Ovary (tissue), 7 donors: ENCODE measurements at regions not wholly inside any gene's neighbourhood (a gene's known extent, or its start where the extent isn't known, plus 50 kb on each side); places are given as distances from the start of the nearest gene placed in this dataset.
"Not testable (repeated sequence)": the region's sequence is repeated elsewhere in the genome, so short reads cannot be mapped to it uniquely, and the experiment has no call there.

ENCODE experiments used
- DNase-seq, 5 donors: peaks; one replicate each; pipeline ENCODE4 v3.0.0-alpha.2; 2019 to 2020
- H3K27ac ChIP-seq, 2 donors: fragments of 200-600 bp; one replicate each; pipeline versions ENCODE4 v1.5.1 to v1.8.0; 2019 to 2022
- H3K27me3 ChIP-seq: fragments of 200-600 bp; one replicate; pipeline ENCODE4 v1.8.0; 2022
- H3K36me3 ChIP-seq: fragments of 200-600 bp; sonication (generic); one replicate; pipeline ENCODE4 v1.5.1; 2019
- H3K4me1 ChIP-seq: one replicate; pipeline ENCODE4 v1.8.1; 2013; ENCODE audit warnings: mild to moderate bottlenecking, moderate library complexity; ENCODE audit not compliant: insufficient read depth
- H3K4me3 ChIP-seq: fragments of 200-600 bp; sonication (generic); one replicate; pipeline ENCODE4 v1.5.1; 2017
- H3K9me3 ChIP-seq, 2 donors: fragments of 200-600 bp in 1 of 2; sonication (generic) in 1 of 2; one replicate each; pipeline versions ENCODE4 v1.5.1 to v1.8.1; 2013 to 2019; ENCODE audit warnings: mild to moderate bottlenecking in 1 of 2, moderate library complexity in 1 of 2
- EP300 ChIP-seq: sonication (generic); formaldehyde crosslinking; IDR thresholded peaks from one replicate; pipeline ENCODE4 v1.6.1; 2017; ENCODE audit warnings: antibody characterized with exemption
- POLR2A ChIP-seq: fragments of 450-650 bp; IDR thresholded peaks from one replicate; pipeline ENCODE4 v1.6.1; 2017; ENCODE audit warnings: antibody characterized with exemption, mild to moderate bottlenecking, moderate library complexity
- WGBS, 3 donors: extraction: QIAGEN DNeasy Blood & Tissue Kit in 1 of 3; methylation state at CpG; one replicate each; pipeline versions ENCODE4 v1.1.5 to v1.1.7; 2013 to 2017; 5-methylcytosine and 5-hydroxymethylcytosine counted together
- intact Hi-C, 4 donors: fragments of 100-400 bp; cut with DNase I; formaldehyde crosslinking; loops; one replicate each; pipeline versions ENCODE4 v1.11.0 to v1.15.1; 2022 to 2023
- TF ChIP-seq, protein P1 (sequence below), 3 donors: fragments of 450-650 bp in 2 of 3; fragments of 200-600 bp in 1 of 3; IDR thresholded peaks; one replicate each; pipeline versions ENCODE4 v1.5.1 to v1.8.0; 2016 to 2022; ENCODE audit warnings: antibody characterized with exemption in 3 of 3, mild to moderate bottlenecking in 1 of 3
- donor health status: DM: no; HTN: no; CAD: no; lungs with moderate emphysema.
- donor health status: DM: no; HTN: no; CAD: no.
- donor health status: Bipolar disorder and iron deficiency.
- donor health status: DM: no; HTN: no; CAD: no.
- donor health status: DM: yes; HTN: yes; CAD: no.

DNA sequence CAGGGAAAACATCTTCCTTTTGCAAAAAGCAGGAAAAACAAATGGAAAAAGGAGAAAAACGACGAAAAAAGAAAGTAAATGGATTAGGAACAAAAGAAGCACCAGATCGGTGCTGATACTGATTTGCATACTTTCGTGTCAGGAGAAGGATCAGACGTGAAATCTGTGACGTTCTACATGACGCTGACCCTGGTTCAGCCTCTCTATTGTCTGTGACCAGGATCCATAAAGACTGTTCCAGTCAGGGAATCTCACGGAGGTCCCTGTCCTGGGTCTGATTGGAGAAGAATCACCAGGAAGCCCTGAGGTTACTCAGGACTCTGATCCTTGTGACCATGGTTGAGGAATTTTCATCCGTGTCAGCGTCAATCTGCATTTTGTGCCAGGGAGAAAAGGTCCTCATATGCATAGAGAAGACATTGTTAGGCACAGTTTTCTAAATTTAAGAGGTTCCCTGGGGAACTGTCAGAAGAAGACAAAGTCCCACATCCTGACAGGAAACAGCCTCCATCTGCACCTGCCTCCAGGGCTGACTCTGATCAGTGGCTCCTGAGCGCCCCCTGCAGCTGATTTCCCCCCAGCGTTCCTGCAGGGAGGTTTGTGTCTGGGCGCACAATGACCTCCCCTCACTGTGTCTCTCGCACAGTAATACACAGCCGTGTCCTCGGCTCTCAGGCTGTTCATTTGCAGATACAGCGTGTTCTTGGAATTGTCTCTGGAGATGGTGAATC lies 832.9 kb downstream of the TMEM121 start:
- H3K4me1 ChIP-seq, H3K36me3 ChIP-seq, H3K27ac ChIP-seq, intact Hi-C loops, DNase-seq, H3K4me3 ChIP-seq, H3K27me3 ChIP-seq, H3K9me3 ChIP-seq: not testable (repeated sequence)
- WGBS, 3 donors = 42 to 56% (median 50%) methylated on average over 10 to 17 of the region's 17 CpGs

DNA sequence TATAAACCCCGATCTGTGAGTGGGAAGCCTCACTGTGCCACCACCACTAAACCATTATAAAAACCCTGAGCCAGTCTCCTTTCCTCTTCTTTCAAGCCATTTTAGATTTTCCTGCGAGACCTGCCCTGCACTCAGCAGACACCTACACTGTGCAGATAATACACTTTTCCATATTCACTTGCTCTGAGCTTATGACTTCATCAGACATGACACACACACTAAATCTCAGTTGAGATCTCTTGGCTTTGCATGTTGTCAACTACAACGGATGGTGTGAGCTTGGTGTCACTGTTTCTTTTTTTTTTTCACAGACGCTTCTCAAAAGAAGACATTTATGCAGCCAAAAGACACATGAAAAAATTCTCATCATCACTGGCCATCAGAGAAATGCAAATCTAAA lies 839.0 kb downstream of the TMEM121 start:
- H3K27ac ChIP-seq, H3K36me3 ChIP-seq, H3K4me1 ChIP-seq, intact Hi-C loops, H3K27me3 ChIP-seq, H3K9me3 ChIP-seq, H3K4me3 ChIP-seq, DNase-seq: not testable (repeated sequence)
- 31 to 42% (median 37%) methylated on average over 2 of the region's 4 CpGs for WGBS, 3 donors

DNA sequence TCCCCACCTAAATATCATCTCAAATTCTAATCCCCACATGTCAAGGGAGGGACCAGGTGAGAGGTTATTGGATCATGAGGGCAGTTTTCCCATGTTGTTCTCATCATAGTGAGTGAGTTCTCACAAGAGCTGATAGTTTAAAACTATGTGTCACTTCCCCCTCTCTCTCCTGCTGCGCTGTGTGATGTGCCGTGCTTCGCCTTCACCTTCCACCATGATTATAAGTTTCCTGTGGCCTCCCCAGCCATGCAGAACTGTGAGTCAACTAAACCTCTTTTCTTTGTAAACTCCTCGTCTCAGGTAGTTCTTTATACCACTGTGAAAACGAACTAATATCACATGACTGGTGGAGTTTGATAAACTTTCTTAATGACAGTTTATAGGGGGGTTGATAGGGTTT lies 839.5 kb downstream of the TMEM121 start:
- H3K36me3 ChIP-seq, H3K27me3 ChIP-seq, H3K4me3 ChIP-seq, DNase-seq, H3K4me1 ChIP-seq, intact Hi-C loops, H3K27ac ChIP-seq, H3K9me3 ChIP-seq: not testable (repeated sequence)
- 33 to 35% (median 34%) methylated on average over 5 of the region's 5 CpGs for WGBS, 3 donors

DNA sequence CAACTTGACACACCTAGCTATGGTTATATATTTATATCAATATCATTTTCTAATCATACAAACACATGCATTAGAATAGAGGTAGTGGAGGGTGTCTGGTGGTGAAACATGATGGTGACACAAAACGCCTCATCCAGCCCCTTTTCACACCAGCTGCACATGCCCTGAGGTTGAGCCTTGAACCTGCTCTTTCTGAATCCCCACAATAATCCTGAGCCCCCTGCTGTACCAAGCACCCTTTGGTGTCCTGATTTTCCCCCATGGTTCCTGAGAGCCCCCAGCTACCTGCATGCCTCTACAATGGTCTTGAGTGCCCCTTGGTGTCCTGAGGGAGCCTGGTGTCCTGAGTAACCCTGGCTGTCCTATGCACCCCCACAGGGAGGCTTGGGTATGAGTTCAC lies 840.6 kb downstream of the TMEM121 start:
- 24 to 45% (median 40%) methylated on average over 1 of the region's 1 CpG for WGBS, 3 donors
- H3K4me3 ChIP-seq, H3K27ac ChIP-seq, H3K4me1 ChIP-seq, H3K27me3 ChIP-seq, intact Hi-C loops, DNase-seq, H3K9me3 ChIP-seq, H3K36me3 ChIP-seq: not testable (repeated sequence)

DNA sequence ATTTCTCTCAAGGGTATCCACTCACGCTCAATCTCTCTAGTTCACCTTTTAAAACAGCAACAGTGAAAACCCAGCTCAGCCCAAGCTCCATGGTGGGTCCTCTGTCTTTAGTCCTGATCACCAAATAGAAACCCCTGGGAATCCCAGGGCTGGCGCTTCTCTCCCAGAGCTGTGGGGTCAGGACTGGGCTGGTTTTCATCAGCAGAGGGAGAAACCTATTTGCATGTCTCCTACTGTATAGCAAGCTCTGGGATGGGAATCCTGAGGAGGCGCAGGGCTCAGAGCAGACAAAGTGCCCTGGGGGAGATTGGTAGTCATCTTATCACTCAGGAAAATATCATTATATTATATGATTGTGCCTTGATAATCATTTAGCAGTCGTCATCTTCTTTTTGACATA lies 843.1 kb downstream of the TMEM121 start:
- H3K4me1 ChIP-seq, H3K27ac ChIP-seq, H3K27me3 ChIP-seq, intact Hi-C loops, DNase-seq, H3K36me3 ChIP-seq, H3K9me3 ChIP-seq, H3K4me3 ChIP-seq: not testable (repeated sequence)
- 34 to 52% (median 35%) methylated on average over 3 of the region's 4 CpGs for WGBS, 3 donors

DNA sequence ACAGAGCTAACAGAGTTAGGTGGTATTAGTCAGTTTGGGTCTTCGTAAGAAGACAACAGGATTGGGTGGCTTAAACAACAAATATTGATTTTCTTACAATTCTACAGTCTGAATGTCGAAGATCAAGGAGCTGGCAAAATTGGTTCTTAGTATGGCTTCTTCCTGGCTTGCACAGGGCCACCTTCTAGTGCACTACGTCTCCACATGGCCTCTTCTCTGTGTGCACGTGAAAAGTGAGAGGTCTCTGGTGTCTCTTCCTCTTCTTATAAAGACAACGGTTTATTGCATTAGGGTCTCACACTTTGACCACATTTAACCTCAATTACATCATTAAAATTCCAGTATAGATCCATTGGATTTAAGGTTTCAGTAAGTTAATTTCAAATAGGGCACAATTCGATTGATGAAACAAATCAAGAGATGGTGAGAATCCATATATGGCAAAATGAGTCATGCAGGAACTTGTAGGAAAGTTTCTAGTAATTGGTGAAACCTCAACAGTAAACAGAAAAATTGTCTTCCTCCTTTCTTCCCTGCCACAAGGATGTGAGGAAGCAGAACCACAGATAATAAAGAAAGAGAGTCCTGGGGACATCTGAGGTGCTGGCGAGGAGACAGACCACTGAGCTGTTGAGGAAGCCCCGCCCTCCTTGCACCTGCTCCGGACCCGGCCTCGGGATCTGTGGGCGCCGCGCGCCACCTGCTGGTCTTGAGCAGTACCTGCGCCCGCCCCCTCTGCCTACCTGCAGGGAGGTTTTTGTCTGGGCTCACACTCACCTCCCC lies 846.7 kb downstream of the TMEM121 start:
- intact Hi-C loops = no loop called here

DNA sequence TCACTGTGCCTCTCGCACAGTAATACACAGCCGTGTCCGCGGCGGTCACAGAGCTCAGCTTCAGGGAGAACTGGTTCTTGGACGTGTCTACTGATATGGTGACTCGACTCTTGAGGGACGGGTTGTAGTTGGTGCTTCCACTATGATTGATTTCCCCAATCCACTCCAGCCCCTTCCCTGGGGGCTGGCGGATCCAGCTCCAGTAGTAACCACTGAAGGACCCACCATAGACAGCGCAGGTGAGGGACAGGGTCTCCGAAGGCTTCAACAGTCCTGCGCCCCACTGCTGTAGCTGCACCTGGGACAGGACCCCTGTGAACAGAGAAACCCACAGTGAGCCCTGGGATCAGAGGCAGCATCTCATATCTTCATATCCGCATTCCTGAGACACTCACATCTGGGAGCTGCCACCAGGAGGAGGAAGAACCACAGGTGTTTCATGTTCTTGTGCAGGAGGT lies 847.3 kb downstream of the TMEM121 start:
- H3K4me1 ChIP-seq, DNase-seq, H3K9me3 ChIP-seq, H3K4me3 ChIP-seq, H3K36me3 ChIP-seq, H3K27me3 ChIP-seq, H3K27ac ChIP-seq, intact Hi-C loops: not testable (repeated sequence)
- 46 to 63% (median 59%) methylated on average over 13 of the region's 13 CpGs for WGBS, 3 donors

More for the DNA sequence above, 846.7 kb downstream of the TMEM121 start:
- H3K27ac ChIP-seq = no peak overlapping the region
- no peaks in the 10 kb centered on the region for H3K4me1 ChIP-seq
- no peaks in the 10 kb centered on the region for H3K9me3 ChIP-seq
- H3K36me3 ChIP-seq = no peaks in the 10 kb centered on the region
- 23 to 32% (median 30%) methylated on average over 17 of the region's 17 CpGs for WGBS, 3 donors
- no peaks in the 10 kb centered on the region for H3K27me3 ChIP-seq
- TF ChIP-seq, protein P1, sequence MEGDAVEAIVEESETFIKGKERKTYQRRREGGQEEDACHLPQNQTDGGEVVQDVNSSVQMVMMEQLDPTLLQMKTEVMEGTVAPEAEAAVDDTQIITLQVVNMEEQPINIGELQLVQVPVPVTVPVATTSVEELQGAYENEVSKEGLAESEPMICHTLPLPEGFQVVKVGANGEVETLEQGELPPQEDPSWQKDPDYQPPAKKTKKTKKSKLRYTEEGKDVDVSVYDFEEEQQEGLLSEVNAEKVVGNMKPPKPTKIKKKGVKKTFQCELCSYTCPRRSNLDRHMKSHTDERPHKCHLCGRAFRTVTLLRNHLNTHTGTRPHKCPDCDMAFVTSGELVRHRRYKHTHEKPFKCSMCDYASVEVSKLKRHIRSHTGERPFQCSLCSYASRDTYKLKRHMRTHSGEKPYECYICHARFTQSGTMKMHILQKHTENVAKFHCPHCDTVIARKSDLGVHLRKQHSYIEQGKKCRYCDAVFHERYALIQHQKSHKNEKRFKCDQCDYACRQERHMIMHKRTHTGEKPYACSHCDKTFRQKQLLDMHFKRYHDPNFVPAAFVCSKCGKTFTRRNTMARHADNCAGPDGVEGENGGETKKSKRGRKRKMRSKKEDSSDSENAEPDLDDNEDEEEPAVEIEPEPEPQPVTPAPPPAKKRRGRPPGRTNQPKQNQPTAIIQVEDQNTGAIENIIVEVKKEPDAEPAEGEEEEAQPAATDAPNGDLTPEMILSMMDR (IDR thresholded peaks at IDR 0.05) = no peak
- no peak for TF ChIP-seq POLR2A
- no peak for TF ChIP-seq EP300
- H3K4me3 ChIP-seq = no peak overlapping the region
- peak in 2 of 5 donors; percentile 18 to 43 for DNase-seq
